GM03348 (cell line): ENCODE measurements at regions not wholly inside any gene's neighbourhood (a gene's known extent, or its start where the extent isn't known, plus 50 kb on each side); places are given as distances from the start of the nearest gene placed in this dataset.

Experiments used
- DNase-seq: peaks from one replicate; pipeline ENCODE4 v3.0.0; 2012; ENCODE audit warnings: low spot score

DNA sequence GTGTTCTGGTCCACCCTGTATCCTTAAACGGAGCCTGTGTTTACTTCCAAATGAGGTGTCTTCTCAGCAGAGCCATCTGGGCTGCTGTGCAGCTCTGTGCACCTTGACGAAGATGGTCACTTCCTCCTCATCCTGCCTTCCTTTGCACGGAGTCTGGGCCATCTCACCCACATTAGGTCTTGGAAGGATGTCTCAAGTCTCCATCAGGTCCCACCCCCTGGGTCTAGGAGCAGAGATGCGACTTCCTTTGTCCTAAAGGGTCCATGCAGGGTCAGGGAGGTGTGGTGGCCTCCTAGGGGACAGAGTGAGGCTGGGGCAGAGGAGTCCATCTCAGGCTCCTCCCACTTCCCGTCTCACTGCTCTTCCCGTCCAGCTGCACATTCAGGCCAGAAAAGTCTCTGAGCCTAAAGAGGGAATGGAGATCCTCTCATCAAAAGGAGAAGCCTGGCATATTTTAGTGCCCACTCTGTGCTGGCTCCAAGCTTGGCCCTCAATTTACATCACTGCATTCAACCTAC lies 209.2 kb downstream of the MATN1 start:
- DNase-seq = no peak

- no peak for DNase-seq
These were observed 209.8 kb downstream of the MATN1 start for GRCh38 chr1:30513396-30514136.

GRCh38 chr1:30512914-30513265 lies 210.5 kb downstream of the MATN1 start:
- no peak for DNase-seq

- DNase-seq = peak; percentile 75
These were observed 211.1 kb downstream of the MATN1 start for GRCh38 chr1:30511991-30512913.

- peak; percentile 33 for DNase-seq
These were observed 211.8 kb downstream of the MATN1 start for GRCh38 chr1:30511563-30511962.

DNA sequence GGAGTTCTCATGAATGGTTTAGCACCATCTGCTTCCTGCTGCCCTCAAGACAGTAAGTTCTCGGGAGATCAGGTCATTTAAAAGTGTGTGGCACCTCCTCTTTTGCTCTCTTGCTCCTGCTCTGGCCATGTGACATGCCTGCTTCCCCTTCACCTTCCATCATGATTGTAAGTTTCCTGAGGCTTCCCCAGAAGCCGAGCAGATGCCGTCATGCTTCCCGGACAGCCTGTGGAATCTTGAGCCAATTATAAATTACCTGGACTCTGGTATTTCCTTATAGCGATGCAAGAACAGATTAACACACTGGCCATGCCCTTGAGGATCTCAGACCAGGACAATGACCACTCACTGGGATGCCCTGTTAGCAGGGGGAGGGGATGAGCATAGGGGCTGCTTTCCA lies 212.3 kb downstream of the MATN1 start:
- no peak for DNase-seq

DNA sequence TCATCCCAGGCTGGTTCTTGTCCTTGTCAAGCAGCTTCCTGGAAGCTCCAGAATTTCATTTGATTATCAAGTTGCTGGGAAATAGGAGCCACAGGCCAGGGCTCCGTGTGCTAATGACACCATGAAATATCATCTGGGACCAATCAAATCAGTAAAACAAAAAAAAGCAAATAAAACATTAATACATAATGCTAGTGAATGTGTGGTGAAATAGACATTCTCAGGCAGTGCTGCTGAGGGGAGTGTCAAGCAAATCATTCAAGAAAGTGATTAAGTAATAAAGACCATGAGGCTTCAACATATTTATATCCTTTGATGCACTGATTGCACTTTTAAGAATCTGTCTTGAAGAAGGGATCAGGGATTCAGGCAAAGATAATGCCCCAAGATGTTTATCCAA lies 213.7 kb downstream of the MATN1 start:
- peak; percentile 1 for DNase-seq

DNA sequence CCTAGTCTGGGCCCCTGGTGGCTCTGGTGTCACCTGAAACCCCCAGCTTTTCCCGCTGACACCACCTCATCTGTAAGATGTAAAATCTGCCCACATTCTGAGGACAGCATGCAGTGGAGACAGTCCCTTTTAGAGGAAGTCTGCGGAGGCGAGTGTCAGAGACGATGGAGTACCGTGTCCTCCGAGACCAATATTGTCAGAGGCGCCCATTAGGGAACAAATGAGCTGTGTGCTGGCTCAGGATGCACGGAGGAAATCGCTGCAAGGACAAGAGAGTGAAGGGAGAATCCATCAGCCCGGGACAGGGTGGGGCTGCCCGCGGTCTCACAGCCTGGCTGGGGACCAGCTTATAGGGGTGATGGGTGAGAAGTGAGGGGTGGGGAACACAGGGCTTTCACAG lies 214.8 kb downstream of the MATN1 start:
- DNase-seq = peak; percentile 5

DNA sequence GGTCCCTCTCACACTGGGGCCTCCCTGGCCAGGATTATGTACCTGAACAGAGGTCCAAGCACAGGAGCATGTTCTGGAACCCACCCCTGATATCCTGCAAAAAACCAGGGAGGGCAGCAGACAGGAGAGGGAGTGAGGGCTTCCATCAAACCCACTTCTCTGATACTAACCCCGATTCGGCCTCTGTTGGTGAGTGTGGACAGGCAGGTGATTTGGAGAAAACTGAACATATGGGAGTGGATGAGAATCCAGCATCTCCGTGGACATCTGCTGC lies 215.3 kb downstream of the MATN1 start:
- DNase-seq = no peak

- peak; percentile 6 for DNase-seq
These were observed 215.8 kb downstream of the MATN1 start for GRCh38 chr1:30507401-30508174.

DNA sequence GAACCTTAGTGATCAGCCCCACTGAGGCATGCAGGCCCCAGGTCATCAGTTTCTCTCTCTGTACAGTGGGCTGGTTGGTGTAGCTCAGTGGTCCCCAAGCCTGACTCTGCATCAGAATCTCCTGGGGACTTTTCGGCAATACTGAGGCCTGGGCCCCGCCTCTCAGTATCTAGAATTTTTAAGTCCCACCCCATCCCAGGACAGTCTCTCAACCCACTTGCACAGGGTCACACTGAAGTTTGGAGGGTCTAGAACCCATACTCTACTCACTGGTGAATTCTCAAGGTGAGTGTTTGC lies 216.4 kb downstream of the MATN1 start:
- no peak for DNase-seq

- DNase-seq = peak; percentile 2
These were observed 216.9 kb downstream of the MATN1 start for GRCh38 chr1:30506291-30507015.

GRCh38 chr1:30505853-30506252 lies 217.5 kb downstream of the MATN1 start:
- peak; percentile 2 for DNase-seq

DNA sequence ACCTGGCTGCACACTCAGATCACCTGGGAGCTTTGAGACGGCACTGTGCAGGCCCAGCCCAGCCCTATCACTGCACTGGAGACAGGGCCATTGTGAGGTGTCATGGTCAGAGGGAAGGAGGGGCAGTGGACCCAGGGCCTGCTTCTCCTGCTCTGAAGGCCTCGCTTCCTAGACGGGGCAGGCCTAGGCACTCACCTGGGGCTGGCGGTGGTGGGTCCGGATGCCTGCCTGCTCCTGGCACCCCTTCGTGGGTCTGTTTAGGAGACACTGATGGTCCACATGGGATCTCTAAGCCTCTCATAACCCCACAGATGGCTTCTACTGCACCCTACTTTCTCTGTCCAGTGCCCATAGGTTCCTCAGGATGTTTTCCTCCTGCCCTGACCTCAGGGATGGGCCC lies 230.9 kb downstream of the MATN1 start:
- DNase-seq = no peak

GRCh38 chr1:30491831-30492230 lies 231.6 kb downstream of the MATN1 start:
- DNase-seq = no peak

DNA sequence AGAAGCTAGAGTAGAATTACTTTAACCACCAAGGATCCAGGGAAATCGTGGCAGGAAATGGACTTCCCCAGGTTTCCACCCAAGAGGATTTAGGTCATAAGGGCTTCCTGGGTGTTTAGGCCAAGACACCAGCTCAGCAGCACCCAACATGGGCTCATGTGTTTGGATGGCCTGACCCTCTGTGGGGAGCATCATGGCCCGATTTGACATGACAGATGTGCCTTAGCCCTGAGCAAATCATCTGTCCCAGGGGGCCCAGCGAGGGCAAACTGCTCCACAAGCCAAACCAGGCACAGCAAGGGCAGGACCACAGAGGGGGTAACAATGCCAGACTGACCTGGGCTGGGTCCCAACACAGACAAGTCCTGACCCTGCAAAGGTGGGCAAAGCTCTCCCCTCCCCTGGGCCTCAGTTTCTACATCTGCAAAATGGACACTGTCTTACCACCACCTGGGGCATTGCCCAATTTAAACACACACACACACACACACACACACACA lies 232.8 kb downstream of the MATN1 start:
- no peak for DNase-seq

GRCh38 chr1:30489737-30490389 lies 233.5 kb downstream of the MATN1 start:
- DNase-seq = no peak

GRCh38 chr1:30488324-30488913 lies 235.0 kb downstream of the MATN1 start:
- no peak for DNase-seq

DNA sequence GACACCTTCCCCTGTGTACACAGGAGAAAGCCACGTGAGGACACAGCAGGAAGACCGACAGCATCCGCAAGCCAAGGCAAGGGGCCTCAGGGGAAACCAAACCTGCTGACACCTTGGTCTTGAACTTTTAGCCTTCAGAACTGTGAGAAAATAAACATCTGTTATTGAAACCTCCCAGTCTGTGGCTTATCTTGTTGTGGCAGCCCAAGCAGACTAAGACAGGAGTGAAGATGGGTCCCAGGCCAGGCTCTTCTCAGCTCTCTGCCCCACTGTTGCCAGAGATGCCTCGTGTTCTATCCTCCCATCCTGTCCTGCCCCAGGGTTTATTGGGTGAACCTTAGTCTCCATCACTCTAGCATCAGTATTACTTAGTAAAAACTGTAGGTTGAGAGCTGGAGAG lies 236.3 kb downstream of the MATN1 start:
- DNase-seq = no peak

GRCh38 chr1:30485072-30485471 lies 238.3 kb downstream of the MATN1 start:
- no peak for DNase-seq

DNA sequence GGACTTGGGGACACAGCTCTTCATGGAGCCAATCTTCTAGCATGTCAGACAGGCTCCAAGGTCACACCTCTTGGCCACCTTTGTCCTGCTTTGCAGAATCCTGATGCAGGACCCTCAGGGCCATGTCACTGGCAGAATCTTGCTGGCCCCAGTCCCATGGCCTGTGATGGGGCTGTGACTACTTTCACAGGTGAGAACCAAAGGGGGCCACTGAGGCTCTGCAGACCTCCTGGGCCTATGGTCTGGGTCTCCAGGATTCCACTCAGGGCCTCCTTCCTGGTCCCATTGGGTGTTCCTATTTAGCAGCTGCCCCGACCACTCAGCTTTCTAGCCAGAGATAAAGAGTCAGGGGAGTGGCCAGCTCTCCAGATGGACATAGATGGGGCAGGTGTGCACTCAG lies 238.7 kb downstream of the MATN1 start:
- DNase-seq = no peak
